ENCODE measurements at regions not wholly inside any gene's neighbourhood (a gene's known extent, or its start where the extent isn't known, plus 50 kb on each side); places are given as distances from the start of the nearest gene placed in this dataset.

GRCh38 chr14:104277416-104278213, 139.2 kb downstream of the KIF26A start:
- no peaks in the 10 kb centered on the region for H3K9me3 ChIP-seq (replicated peaks in 1 of 2; ENCODE audit: control insufficient read depth in 1 of 2, insufficient read depth in 1 of 2, low read length in 2 of 2)
- no peaks in the 10 kb centered on the region for H3K36me3 ChIP-seq (replicated peaks in 1 of 2; ENCODE audit: control insufficient read depth in 1 of 2, insufficient read depth in 2 of 2, low read length in 2 of 2)
- intact Hi-C loops (cut with micrococcal nuclease): no loop called here
- H3K9ac ChIP-seq (ENCODE audit: insufficient read depth, low read length, poor library complexity, severe bottlenecking): no peak overlapping the region
- H4K20me1 ChIP-seq (ENCODE audit: insufficient read depth, low read length): no peaks in the 10 kb centered on the region
- H3K4me1 ChIP-seq (ENCODE audit: control insufficient read depth in 1 of 2, insufficient read depth in 2 of 2, low read length in 2 of 2): no peaks in the 10 kb centered on the region
- 85% methylated on average over 24 of the region's 30 CpGs for WGBS (ENCODE audit: insufficient coverage)
- no peak overlapping the region for H3K27ac ChIP-seq (ENCODE audit: low read depth in 1 of 2, low read length in 2 of 2)
- no peaks in the 10 kb centered on the region for H3K9me3 Mint-ChIP-seq
- H2AFZ ChIP-seq (ENCODE audit: insufficient read depth, low read depth, low read length, poor library complexity, severe bottlenecking): no peak overlapping the region
- no peaks in the 10 kb centered on the region for H3K79me2 ChIP-seq (ENCODE audit: insufficient read depth, low read length)
- no peak for TF ChIP-seq CTCF (IDR thresholded peaks at IDR 0.05)
- H3K4me2 ChIP-seq (replicated peaks; ENCODE audit: extremely low read depth, low read length, poor library complexity, severe bottlenecking): no peak overlapping the region
- H3K4me3 ChIP-seq (replicated peaks in 1 of 3; ENCODE audit: low read depth in 2 of 3, low read length in 3 of 3): no peak overlapping the region
- H3K27ac Mint-ChIP-seq: no peak overlapping the region
- no peaks in the 10 kb centered on the region for H3K27me3 ChIP-seq (ENCODE audit: control insufficient read depth in 2 of 2, insufficient read depth in 2 of 2, low read length in 2 of 2)
- no peaks in the 10 kb centered on the region for H3K36me3 Mint-ChIP-seq
- H3K4me3 Mint-ChIP-seq: no peak overlapping the region
- H3K27me3 Mint-ChIP-seq (ENCODE audit: low read depth in 3 of 3): peaks cover 2 to 5% (median 3%) of the 10 kb centered on the region in 3 donors
- no peak for DNase-seq
- no peaks in the 10 kb centered on the region for H3K4me1 Mint-ChIP-seq

GRCh38 chr14:104278214-104278534, 139.8 kb downstream of the KIF26A start:
- 85% methylated on average over 3 of the region's 4 CpGs for WGBS (ENCODE audit: insufficient coverage)
- no peak overlapping the region for H3K27ac Mint-ChIP-seq
- Histone ChIP-seq H3K9ac (ENCODE audit: insufficient read depth, low read length, poor library complexity, severe bottlenecking) (no peak overlapping the region), H3K27me3 (ENCODE audit: control insufficient read depth in 2 of 2, insufficient read depth in 2 of 2, low read length in 2 of 2) (no peaks in the 10 kb centered on the region), H3K4me1 (ENCODE audit: control insufficient read depth in 1 of 2, insufficient read depth in 2 of 2, low read length in 2 of 2) (no peaks in the 10 kb centered on the region), H2AFZ (ENCODE audit: insufficient read depth, low read depth, low read length, poor library complexity, severe bottlenecking) (no peak overlapping the region), H3K9me3 (replicated peaks in 1 of 2; ENCODE audit: control insufficient read depth in 1 of 2, insufficient read depth in 1 of 2, low read length in 2 of 2) (no peaks in the 10 kb centered on the region), H3K4me3 (replicated peaks in 1 of 3; ENCODE audit: low read depth in 2 of 3, low read length in 3 of 3) (no peak overlapping the region), H4K20me1 (ENCODE audit: insufficient read depth, low read length) (no peaks in the 10 kb centered on the region), H3K27ac (ENCODE audit: low read depth in 1 of 2, low read length in 2 of 2) (no peak overlapping the region), H3K79me2 (ENCODE audit: insufficient read depth, low read length) (no peaks in the 10 kb centered on the region), H3K36me3 (replicated peaks in 1 of 2; ENCODE audit: control insufficient read depth in 1 of 2, insufficient read depth in 2 of 2, low read length in 2 of 2) (no peaks in the 10 kb centered on the region), H3K4me2 (replicated peaks; ENCODE audit: extremely low read depth, low read length, poor library complexity, severe bottlenecking) (no peak overlapping the region)
- no peaks in the 10 kb centered on the region for H3K36me3 Mint-ChIP-seq
- intact Hi-C loops (cut with micrococcal nuclease): no loop called here
- H3K4me3 Mint-ChIP-seq: no peak overlapping the region
- H3K9me3 Mint-ChIP-seq: no peaks in the 10 kb centered on the region
- no peak for TF ChIP-seq CTCF (IDR thresholded peaks at IDR 0.05)
- DNase-seq: no peak
- H3K27me3 Mint-ChIP-seq (ENCODE audit: low read depth in 3 of 3): peaks cover 2 to 5% (median 4%) of the 10 kb centered on the region in 3 donors
- no peaks in the 10 kb centered on the region for H3K4me1 Mint-ChIP-seq

Measured in CD14-positive monocyte (primary cell).